Kidney (tissue), 13 donors: ENCODE measurements at regions not wholly inside any gene's neighbourhood (a gene's known extent, or its start where the extent isn't known, plus 50 kb on each side); places are given as distances from the start of the nearest gene placed in this dataset.

Source experiments
- DNase-seq, 5 donors: peaks; one replicate each; pipeline ENCODE4 v3.0.0-alpha.2; 2013 to 2020
- FAIRE-seq: peaks from 2 replicates; lab custom pipeline; 2012; peaks lifted over from hg19 to GRCh38; lab: Jason Lieb, UNC
- H3K27ac ChIP-seq, 2 donors: one replicate each; pipeline ENCODE4 v1.7.0; 2013; ENCODE audit warnings: low read depth in 2 of 2, low read length in 2 of 2, inconsistent platforms in 1 of 2
- H3K27me3 ChIP-seq: one replicate; pipeline ENCODE4 v1.7.1; 2013; ENCODE audit warnings: low read length, inconsistent platforms; ENCODE audit not compliant: control insufficient read depth, insufficient read depth
- H3K36me3 ChIP-seq, 3 donors: one replicate each; pipeline versions ENCODE4 v1.7.0 to v1.7.1; 2013; ENCODE audit warnings: low read length in 3 of 3, control low read depth in 1 of 3, inconsistent platforms in 1 of 3; ENCODE audit not compliant: insufficient read depth in 3 of 3, control insufficient read depth in 2 of 3
- H3K4me1 ChIP-seq, 3 donors: one replicate each; pipeline versions ENCODE4 v1.7.0 to v1.7.1; 2013; ENCODE audit warnings: low read length in 3 of 3, inconsistent platforms in 1 of 3, low read depth in 1 of 3; ENCODE audit not compliant: control insufficient read depth in 2 of 3, insufficient read depth in 2 of 3
- H3K4me3 ChIP-seq, 3 donors: one replicate each; pipeline versions ENCODE4 v1.7.0 to v1.8.1; 2013; ENCODE audit warnings: low read length in 3 of 3, control low read depth in 1 of 3, inconsistent platforms in 1 of 3
- H3K9ac ChIP-seq, 3 donors: one replicate each; pipeline versions ENCODE4 v1.7.0 to v1.7.1; 2013; ENCODE audit warnings: low read length in 3 of 3, control low read depth in 1 of 3, inconsistent platforms in 1 of 3
- H3K9me3 ChIP-seq, 3 donors: one replicate each; pipeline versions ENCODE4 v1.7.0 to v1.7.1; 2013; ENCODE audit warnings: low read length in 3 of 3, control low read depth in 1 of 3, inconsistent platforms in 1 of 3; ENCODE audit not compliant: control insufficient read depth in 2 of 3, insufficient read depth in 1 of 3
- CTCF ChIP-seq: IDR thresholded peaks from 3 replicates; pipeline ENCODE4 v1.5.1; 2012; ENCODE audit warnings: mild to moderate bottlenecking, moderate library complexity, borderline replicate concordance; ENCODE audit not compliant: insufficient read depth; ENCODE audit errors: extremely low read depth
- intact Hi-C: fragments of 100-400 bp; cut with DNase I; formaldehyde crosslinking; loops from one replicate; pipeline ENCODE4 v1.11.1; 2022
- donor health status: control.
- donor health status: control.
- donor health status: control.
- donor health status: control.
- donor health status: control.
- donor health status: DM: yes; HTN: yes; CAD: no.
- donor health status: Normal renal cell carcinoma (clear cell type).

GRCh38 chr2:6249557-6249956, 557.4 kb downstream of the SOX11 start:
- Histone ChIP-seq H3K9ac (no peak overlapping the region), H3K4me1 (no peaks in the 10 kb centered on the region), H3K27me3 (no peaks in the 10 kb centered on the region), H3K9me3 (no peaks in the 10 kb centered on the region), H3K27ac (no peak overlapping the region), H3K4me3 (no peak overlapping the region), H3K36me3 (no peaks in the 10 kb centered on the region)
- no peak for TF ChIP-seq CTCF
- FAIRE-seq = no peak
- DNase-seq = no peak
- intact Hi-C loops = no loop called here

GRCh38 chr2:6254441-6254840, 562.3 kb downstream of the SOX11 start:
- no peaks in the 10 kb centered on the region for H3K4me1 ChIP-seq
- intact Hi-C loops = no loop called here
- DNase-seq = peak in 1 of 5 donors; percentile 35
- no peaks in the 10 kb centered on the region for H3K36me3 ChIP-seq
- no peak overlapping the region for H3K9ac ChIP-seq
- no peak for TF ChIP-seq CTCF
- H3K9me3 ChIP-seq = no peaks in the 10 kb centered on the region
- no peak overlapping the region for H3K4me3 ChIP-seq
- no peaks in the 10 kb centered on the region for H3K27me3 ChIP-seq
- no peak overlapping the region for H3K27ac ChIP-seq
- FAIRE-seq = no peak

- FAIRE-seq = no peak
These were observed 572.0 kb downstream of the SOX11 start for GRCh38 chr2:6264198-6264597.

More at GRCh38 chr2:6264198-6264597, 572.0 kb downstream of the SOX11 start:
- Histone ChIP-seq H3K9ac (no peak overlapping the region), H3K27me3 (no peaks in the 10 kb centered on the region), H3K4me1 (no peaks in the 10 kb centered on the region), H3K4me3 (no peak overlapping the region), H3K36me3 (no peaks in the 10 kb centered on the region), H3K9me3 (no peaks in the 10 kb centered on the region), H3K27ac (no peak overlapping the region)
- intact Hi-C loops = no loop called here
- no peak for TF ChIP-seq CTCF
- no peak for DNase-seq
